Smooth muscle cell (in vitro differentiated cells): ENCODE measurements at regions not wholly inside any gene's neighbourhood (a gene's known extent, or its start where the extent isn't known, plus 50 kb on each side); places are given as distances from the start of the nearest gene placed in this dataset.

Source experiments
- DNase-seq: peaks from one replicate; lab custom pipeline; 2025; ENCODE audit not compliant: unreplicated experiment; lab: John Stamatoyannopoulos, UW
- H2AFZ ChIP-seq: fragments of 200-600 bp; sonication (generic); 2 replicates; pipeline ENCODE4 v1.6.0; 2016; ENCODE audit warnings: antibody characterized with exemption, low read depth, mild to moderate bottlenecking
- H3F3A ChIP-seq: fragments of 200-600 bp; sonication (generic); 2 replicates; pipeline ENCODE4 v1.6.0; 2017; ENCODE audit warnings: antibody characterized with exemption, low read depth
- H3K27ac ChIP-seq: fragments of 200-600 bp; sonication (generic); 2 replicates; pipeline ENCODE4 v1.5.1; 2016; ENCODE audit warnings: low read depth, mild to moderate bottlenecking
- H3K27me3 ChIP-seq: fragments of 200-600 bp; sonication (generic); 2 replicates; pipeline ENCODE4 v1.6.1; 2016; ENCODE audit warnings: low read depth, mild to moderate bottlenecking
- H3K36me3 ChIP-seq: fragments of 200-600 bp; sonication (generic); 2 replicates; pipeline ENCODE4 v1.5.1; 2016; ENCODE audit warnings: low read depth
- H3K4me1 ChIP-seq: fragments of 200-600 bp; sonication (generic); 2 replicates; pipeline ENCODE4 v1.5.1; 2016; ENCODE audit warnings: low read depth
- H3K4me2 ChIP-seq: fragments of 200-600 bp; sonication (generic); 2 replicates; pipeline ENCODE4 v1.6.0; 2016; ENCODE audit warnings: mild to moderate bottlenecking
- H3K4me3 ChIP-seq: fragments of 200-600 bp; sonication (generic); 2 replicates; pipeline ENCODE4 v1.5.1; 2016; ENCODE audit warnings: mild to moderate bottlenecking
- H3K79me2 ChIP-seq: fragments of 200-600 bp; sonication (generic); 2 replicates; pipeline ENCODE4 v1.6.0; 2016; ENCODE audit warnings: low read depth, mild to moderate bottlenecking
- H3K9ac ChIP-seq: fragments of 200-600 bp; sonication (generic); 2 replicates; pipeline ENCODE4 v1.6.0; 2016; ENCODE audit warnings: low read depth
- H3K9me3 ChIP-seq: fragments of 200-600 bp; sonication (generic); replicated peaks from 2 replicates; pipeline ENCODE4 v1.5.1; 2016; ENCODE audit warnings: low read depth
- H4K20me1 ChIP-seq: fragments of 200-600 bp; sonication (generic); 2 replicates; pipeline ENCODE4 v1.6.0; 2016; ENCODE audit warnings: low read depth
- WGBS: methylation state at CpG from one replicate; pipeline ENCODE4 v1.1.7; 2016; ENCODE audit warnings: low lambda C conversion rate; 5-methylcytosine and 5-hydroxymethylcytosine counted together
- TF ChIP-seq, protein P1 (sequence below): fragments of 200-600 bp; sonication (generic); IDR thresholded peaks from 2 replicates; pipeline ENCODE4 v1.5.1; 2017; ENCODE audit warnings: borderline replicate concordance, mild to moderate bottlenecking, antibody characterized with exemption; ENCODE audit not compliant: insufficient read depth, poor library complexity, severe bottlenecking

DNA sequence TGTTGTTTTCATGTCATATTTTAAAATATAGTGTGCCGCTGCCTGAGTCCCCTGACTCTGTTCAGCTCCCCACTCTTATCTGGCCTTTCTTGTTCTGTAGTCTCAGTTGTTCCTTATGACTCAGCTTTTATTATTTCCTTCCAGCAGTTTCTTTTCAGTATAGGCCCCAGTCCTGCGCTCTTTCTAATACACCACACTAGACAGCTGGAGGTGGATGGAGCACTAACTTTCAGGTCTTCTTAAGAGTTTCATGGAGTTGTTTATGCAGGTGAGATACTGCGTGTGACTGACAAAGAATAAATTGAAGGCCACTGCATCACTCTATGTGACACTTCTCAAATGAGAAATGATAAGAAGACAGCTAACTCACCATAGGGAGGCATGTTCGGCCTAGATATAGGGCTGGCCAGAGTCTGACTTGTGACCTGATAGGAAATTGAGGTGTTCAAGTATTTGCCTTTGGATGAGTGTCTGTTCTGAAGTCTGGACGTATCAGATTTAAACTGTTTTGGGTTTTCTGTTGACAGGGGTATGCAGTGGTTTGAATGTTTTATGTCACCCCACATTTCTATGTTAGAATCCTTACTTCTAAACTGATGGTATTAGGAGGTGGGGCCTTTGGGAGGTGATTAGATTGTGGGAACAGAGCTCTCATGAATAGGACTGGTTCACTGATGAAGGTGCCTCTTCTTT, 60.8 kb upstream of the CLMN start:
- Histone ChIP-seq H3K4me1 (no peaks in the 10 kb centered on the region), H3K36me3 (no peaks in the 10 kb centered on the region), H3F3A (no peaks in the 10 kb centered on the region), H2AFZ (no peak overlapping the region), H3K4me2 (no peak overlapping the region), H3K79me2 (no peaks in the 10 kb centered on the region), H3K9me3 (peaks cover 11% of the 10 kb centered on the region), H3K27me3 (peaks cover 6% of the 10 kb centered on the region), H4K20me1 (no peaks in the 10 kb centered on the region), H3K9ac (no peak overlapping the region), H3K27ac (no peak overlapping the region), H3K4me3 (no peak overlapping the region)
- whole genome bisulfite sequencing, result 90% methylated on average over 5 of the region's 5 CpGs
- TF ChIP-seq, protein P1, sequence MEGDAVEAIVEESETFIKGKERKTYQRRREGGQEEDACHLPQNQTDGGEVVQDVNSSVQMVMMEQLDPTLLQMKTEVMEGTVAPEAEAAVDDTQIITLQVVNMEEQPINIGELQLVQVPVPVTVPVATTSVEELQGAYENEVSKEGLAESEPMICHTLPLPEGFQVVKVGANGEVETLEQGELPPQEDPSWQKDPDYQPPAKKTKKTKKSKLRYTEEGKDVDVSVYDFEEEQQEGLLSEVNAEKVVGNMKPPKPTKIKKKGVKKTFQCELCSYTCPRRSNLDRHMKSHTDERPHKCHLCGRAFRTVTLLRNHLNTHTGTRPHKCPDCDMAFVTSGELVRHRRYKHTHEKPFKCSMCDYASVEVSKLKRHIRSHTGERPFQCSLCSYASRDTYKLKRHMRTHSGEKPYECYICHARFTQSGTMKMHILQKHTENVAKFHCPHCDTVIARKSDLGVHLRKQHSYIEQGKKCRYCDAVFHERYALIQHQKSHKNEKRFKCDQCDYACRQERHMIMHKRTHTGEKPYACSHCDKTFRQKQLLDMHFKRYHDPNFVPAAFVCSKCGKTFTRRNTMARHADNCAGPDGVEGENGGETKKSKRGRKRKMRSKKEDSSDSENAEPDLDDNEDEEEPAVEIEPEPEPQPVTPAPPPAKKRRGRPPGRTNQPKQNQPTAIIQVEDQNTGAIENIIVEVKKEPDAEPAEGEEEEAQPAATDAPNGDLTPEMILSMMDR, result no peak
- no peak for DNase-seq

DNA sequence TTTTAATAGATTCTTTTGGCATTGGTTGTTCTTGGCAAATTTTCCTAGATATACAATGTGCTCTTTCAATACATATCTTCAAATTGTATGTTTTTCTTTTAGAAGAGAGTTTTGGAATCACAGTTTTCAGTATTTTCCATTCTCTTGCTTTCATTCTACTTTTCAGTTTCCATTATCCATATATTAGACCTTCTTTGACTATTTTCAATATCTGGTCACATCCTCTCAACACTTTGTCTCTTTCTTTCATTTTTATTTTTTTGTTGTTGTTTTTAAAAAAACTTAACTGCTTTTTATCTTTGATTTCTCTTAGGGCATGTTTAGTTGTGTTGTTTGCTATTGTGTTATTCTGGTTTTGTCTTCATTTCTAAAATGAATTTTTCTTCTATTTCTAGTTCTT, 59.9 kb upstream of the CLMN start:
- H3K4me2 ChIP-seq, result no peak overlapping the region
- H3F3A ChIP-seq, result no peaks in the 10 kb centered on the region
- TF ChIP-seq, protein P1, result no peak
- H3K27ac ChIP-seq, result no peak overlapping the region
- H3K9ac ChIP-seq, result no peak overlapping the region
- DNase-seq, result no peak
- no peak overlapping the region for H2AFZ ChIP-seq
- no peaks in the 10 kb centered on the region for H3K79me2 ChIP-seq
- no peak overlapping the region for H3K4me3 ChIP-seq
- H4K20me1 ChIP-seq, result no peaks in the 10 kb centered on the region
- H3K36me3 ChIP-seq, result no peaks in the 10 kb centered on the region
- H3K4me1 ChIP-seq, result no peaks in the 10 kb centered on the region
- peaks cover 11% of the 10 kb centered on the region for H3K9me3 ChIP-seq
- peaks cover 11% of the 10 kb centered on the region for H3K27me3 ChIP-seq

DNA sequence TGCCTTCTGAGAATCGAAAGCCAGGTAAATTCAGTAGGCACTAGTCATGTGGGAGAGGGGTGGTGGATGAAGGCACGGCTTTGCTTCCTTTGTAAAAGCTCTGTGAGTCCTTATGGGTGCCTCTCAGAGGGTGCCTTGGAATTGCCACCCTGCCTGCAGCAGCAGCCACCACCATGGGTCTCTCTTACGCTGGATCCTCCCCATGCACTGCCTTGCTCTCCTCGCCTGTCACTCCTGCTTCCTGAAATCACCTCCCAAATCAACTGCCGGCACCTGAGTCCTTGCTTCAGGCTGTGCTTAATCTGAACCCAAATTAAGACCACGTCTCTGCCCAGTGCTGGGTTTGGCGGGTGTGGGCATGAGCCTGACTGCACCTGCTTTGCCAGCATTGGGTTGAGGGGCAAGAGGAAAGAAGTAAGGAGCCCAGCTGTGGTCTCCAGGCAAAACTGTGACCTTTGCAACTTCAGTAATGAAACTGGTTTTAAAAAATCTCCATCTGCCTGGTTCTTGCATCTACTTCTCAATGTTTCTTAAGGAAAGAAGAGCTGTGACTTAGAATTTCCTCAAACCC, 55.9 kb upstream of the CLMN start:
- 68% methylated on average over 7 of the region's 7 CpGs for WGBS
- H3K27me3 ChIP-seq, result peaks cover 19% of the 10 kb centered on the region
- H3K4me3 ChIP-seq, result no peak overlapping the region
- H3K9ac ChIP-seq, result no peak overlapping the region
- no peaks in the 10 kb centered on the region for H3F3A ChIP-seq
- no peak overlapping the region for H2AFZ ChIP-seq
- no peaks in the 10 kb centered on the region for H4K20me1 ChIP-seq
- TF ChIP-seq, protein P1, result no peak
- no peaks in the 10 kb centered on the region for H3K36me3 ChIP-seq
- H3K27ac ChIP-seq, result no peak overlapping the region
- no peak overlapping the region for H3K4me2 ChIP-seq
- peaks cover 8% of the 10 kb centered on the region for H3K9me3 ChIP-seq
- no peaks in the 10 kb centered on the region for H3K4me1 ChIP-seq
- DNase-seq, result no peak
- H3K79me2 ChIP-seq, result no peaks in the 10 kb centered on the region
